Heart left ventricle (tissue), 16 donors: ENCODE measurements at regions not wholly inside any gene's neighbourhood (a gene's known extent, or its start where the extent isn't known, plus 50 kb on each side); places are given as distances from the start of the nearest gene placed in this dataset.

Experiments
- ATAC-seq, 4 donors: fragments of 200-7000 bp; cut with Tn5 transposase; one replicate each; pipeline ENCODE4 v1.9.1; 2020 to 2022; ENCODE audit warnings: moderate library complexity in 4 of 4, mild to moderate bottlenecking in 3 of 4, moderate number of reproducible peaks in 1 of 4
- DNase-seq, 5 donors: peaks; one replicate each; pipeline ENCODE4 v3.0.0-alpha.2; 2020
- H3K27ac ChIP-seq, 12 donors: fragments of 200-600 bp; sonication (generic) in 4 of 12; one replicate each; pipeline versions ENCODE4 v1.5.0 to v1.8.0; 2016 to 2022; ENCODE audit warnings: mild to moderate bottlenecking in 2 of 12
- H3K27me3 ChIP-seq, 9 donors: fragments of 200-600 bp; sonication (generic) in 2 of 9; one replicate each; pipeline versions ENCODE4 v1.5.1 to v1.8.0; 2016 to 2022; ENCODE audit warnings: mild to moderate bottlenecking in 3 of 9
- H3K36me3 ChIP-seq, 9 donors: fragments of 200-600 bp; sonication (generic) in 2 of 9; one replicate each; pipeline versions ENCODE4 v1.5.0 to v1.8.0; 2018 to 2022; ENCODE audit warnings: mild to moderate bottlenecking in 2 of 9
- H3K4me1 ChIP-seq, 12 donors: fragments of 200-600 bp; sonication (generic) in 4 of 12; one replicate each; pipeline versions ENCODE4 v1.5.0 to v1.8.0; 2016 to 2022; ENCODE audit warnings: mild to moderate bottlenecking in 3 of 12
- H3K4me3 ChIP-seq, 12 donors: fragments of 200-600 bp; sonication (generic) in 4 of 12; one replicate each; pipeline versions ENCODE4 v1.5.0 to v1.8.0; 2017 to 2022; ENCODE audit warnings: mild to moderate bottlenecking in 9 of 12, moderate library complexity in 4 of 12
- H3K9me3 ChIP-seq, 12 donors: fragments of 200-600 bp; sonication (generic) in 4 of 12; one replicate each; pipeline versions ENCODE4 v1.5.0 to v1.8.0; 2016 to 2022; ENCODE audit warnings: mild to moderate bottlenecking in 1 of 12
- POLR2A ChIP-seq, 2 donors: fragments of 450-650 bp; IDR thresholded peaks; one replicate each; pipeline ENCODE4 v1.6.1; 2017; ENCODE audit warnings: antibody characterized with exemption in 2 of 2, mild to moderate bottlenecking in 2 of 2, moderate library complexity in 2 of 2
- WGBS, 4 donors: extraction: QIAGEN DNeasy Blood & Tissue Kit in 2 of 4; methylation state at CpG; one replicate each; pipeline versions ENCODE4 v1.1.5 to v1.1.7; 2013 to 2018; 5-methylcytosine and 5-hydroxymethylcytosine counted together
- intact Hi-C, 10 donors: fragments of 100-400 bp; cut with DNase I; formaldehyde crosslinking; loops; one replicate each; pipeline versions ENCODE4 v1.11.1 to v1.14.2; 2022
- TF ChIP-seq, protein P1 (sequence below), 12 donors: fragments of 200-600 bp; sonication (generic) in 4 of 12; IDR thresholded peaks; one replicate each; pipeline versions ENCODE4 v1.5.0 to v1.8.0; 2018 to 2022; ENCODE audit warnings: antibody characterized with exemption in 12 of 12, mild to moderate bottlenecking in 5 of 12
- donor health status: ischemic (EF 13 %, LVEDD 7.1; RV severe dilation, severe dysfunction).
- donor health status: healthy with polysubstance abuse.
- donor health status: DM: no; HTN: yes; CAD: no.
- donor health status: DM: no; HTN: no; CAD: no.
- donor health status: ischemic (EF 25% LVEDD 6.9; RV normal size, moderate dysfunction).
- donor health status: ischemic (EF 25% LVEDD 5.7; RV mildly dilated, moderate dysfunction).
- donor health status: healthy.
- donor health status: DM: yes; HTN: yes; CAD: no.
- donor health status: ischemic (EF 35%, LVEDD 5.7; RV mildly dilated, moderate dysfunction).
- donor health status: nonischemic (EF 11% LVEDD 7.7; RV severe dilation, severe dysfunction).
- donor health status: DM: yes; HTN: yes; CAD: no.
- donor health status: PGD.
- donor health status: ischemic (EF 29% LVEDD 5.4; RV normal size, mild dysfunction).
- donor health status: nonischemic (EF 23%, LVEDD 6.1; RV moderate dilation, normal function).

- no peaks in the 10 kb centered on the region for H3K9me3 ChIP-seq
- H3K27me3 ChIP-seq: no peaks in the 10 kb centered on the region
- H3K27ac ChIP-seq: peak overlapping the region in 6 of 12 donors; percentile 4 to 89 (median 36)
- H3K36me3 ChIP-seq: no peaks in the 10 kb centered on the region
- H3K4me3 ChIP-seq: no peak overlapping the region
- DNase-seq (no peak), ATAC-seq (no peak)
- 83 to 92% (median 90%) methylated on average over 9 of the region's 9 CpGs for WGBS, 4 donors
- intact Hi-C loops: no loop called here
- H3K4me1 ChIP-seq: peaks cover 0 to 27% (median 4%) of the 10 kb centered on the region in 12 donors
- no peak for TF ChIP-seq POLR2A (IDR thresholded peaks at IDR 0.05)
- TF ChIP-seq, protein P1, sequence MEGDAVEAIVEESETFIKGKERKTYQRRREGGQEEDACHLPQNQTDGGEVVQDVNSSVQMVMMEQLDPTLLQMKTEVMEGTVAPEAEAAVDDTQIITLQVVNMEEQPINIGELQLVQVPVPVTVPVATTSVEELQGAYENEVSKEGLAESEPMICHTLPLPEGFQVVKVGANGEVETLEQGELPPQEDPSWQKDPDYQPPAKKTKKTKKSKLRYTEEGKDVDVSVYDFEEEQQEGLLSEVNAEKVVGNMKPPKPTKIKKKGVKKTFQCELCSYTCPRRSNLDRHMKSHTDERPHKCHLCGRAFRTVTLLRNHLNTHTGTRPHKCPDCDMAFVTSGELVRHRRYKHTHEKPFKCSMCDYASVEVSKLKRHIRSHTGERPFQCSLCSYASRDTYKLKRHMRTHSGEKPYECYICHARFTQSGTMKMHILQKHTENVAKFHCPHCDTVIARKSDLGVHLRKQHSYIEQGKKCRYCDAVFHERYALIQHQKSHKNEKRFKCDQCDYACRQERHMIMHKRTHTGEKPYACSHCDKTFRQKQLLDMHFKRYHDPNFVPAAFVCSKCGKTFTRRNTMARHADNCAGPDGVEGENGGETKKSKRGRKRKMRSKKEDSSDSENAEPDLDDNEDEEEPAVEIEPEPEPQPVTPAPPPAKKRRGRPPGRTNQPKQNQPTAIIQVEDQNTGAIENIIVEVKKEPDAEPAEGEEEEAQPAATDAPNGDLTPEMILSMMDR (IDR thresholded peaks at IDR 0.05): no peak
Measured at GRCh38 chr4:31084806-31085416, 364.7 kb downstream of the PCDH7 start.

DNA sequence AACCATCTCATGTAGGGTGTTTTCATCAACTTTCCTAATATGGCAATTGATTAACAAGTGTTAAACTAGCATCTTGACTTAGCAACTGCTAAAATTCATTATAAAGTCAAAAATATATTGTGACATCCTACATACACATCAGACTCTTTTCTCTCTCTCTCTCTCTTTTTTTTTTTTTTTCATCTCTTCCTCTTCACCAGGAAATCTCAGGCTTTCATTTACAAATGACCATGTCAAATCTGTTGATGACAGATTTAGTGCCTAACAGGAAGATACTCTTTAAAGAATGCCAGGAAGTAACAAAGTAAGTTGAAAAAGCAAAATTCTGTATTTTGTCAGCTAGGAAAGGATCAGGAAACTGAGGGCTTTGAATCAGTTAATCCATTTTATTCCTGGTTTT lies 365.5 kb downstream of the PCDH7 start:
- peaks cover 0 to 27% (median 4%) of the 10 kb centered on the region in 12 donors for H3K4me1 ChIP-seq
- no peaks in the 10 kb centered on the region for H3K27me3 ChIP-seq
- DNase-seq (no peak), ATAC-seq (no peak)
- intact Hi-C loops: no loop called here
- TF ChIP-seq POLR2A (IDR thresholded peaks at IDR 0.05): no peak
- TF ChIP-seq, protein P1 (IDR thresholded peaks at IDR 0.05): no peak
- H3K9me3 ChIP-seq: no peaks in the 10 kb centered on the region
- no peaks in the 10 kb centered on the region for H3K36me3 ChIP-seq
- H3K4me3 ChIP-seq: no peak overlapping the region
- H3K27ac ChIP-seq: peak overlapping the region in 4 of 12 donors; percentile 19 to 89 (median 40)

DNA sequence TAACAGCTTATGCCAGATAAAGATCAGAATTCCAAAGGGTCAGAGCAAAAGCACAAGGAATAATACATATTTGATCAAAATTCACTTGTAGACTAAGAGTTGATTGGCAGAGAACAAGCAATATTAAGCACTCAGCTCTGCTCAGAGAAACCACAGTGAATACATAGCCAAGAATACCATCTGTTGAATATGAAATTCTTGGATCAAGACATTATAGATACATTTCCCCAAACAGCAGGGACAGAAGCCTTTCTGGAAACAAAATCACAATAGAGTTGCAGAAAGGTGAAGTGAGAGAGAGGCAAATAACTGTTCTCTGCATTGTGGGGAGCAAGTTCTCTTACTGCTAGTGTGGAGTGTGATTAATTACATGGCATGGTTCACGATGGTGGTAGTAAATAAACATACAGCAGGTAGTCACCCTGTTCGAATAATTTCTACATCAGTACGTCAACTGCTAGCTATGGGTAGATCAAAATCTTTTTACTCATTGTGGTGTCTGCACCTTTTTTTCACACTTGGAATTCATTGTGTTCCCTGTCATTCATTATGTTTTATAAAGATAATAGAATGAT lies 366.7 kb downstream of the PCDH7 start:
- DNase-seq (no peak), ATAC-seq (no peak)
- H3K27me3 ChIP-seq: no peaks in the 10 kb centered on the region
- no peak overlapping the region for H3K4me3 ChIP-seq
- H3K36me3 ChIP-seq: no peaks in the 10 kb centered on the region
- no peaks in the 10 kb centered on the region for H3K9me3 ChIP-seq
- H3K27ac ChIP-seq: peak overlapping the region in 5 of 12 donors; percentile 21 to 89 (median 46)
- WGBS, 4 donors: 71 to 80% (median 74%) methylated on average over 3 of the region's 3 CpGs
- TF ChIP-seq POLR2A (IDR thresholded peaks at IDR 0.05): no peak
- TF ChIP-seq, protein P1 (IDR thresholded peaks at IDR 0.05): no peak
- intact Hi-C loops: no loop called here
- H3K4me1 ChIP-seq: peaks cover 0 to 27% (median 3%) of the 10 kb centered on the region in 12 donors

GRCh38 chr4:31088600-31089230 lies 368.5 kb downstream of the PCDH7 start:
- 35 to 46% (median 38%) methylated on average over 3 of the region's 3 CpGs for WGBS, 4 donors
- ATAC-seq: peak; percentile 74 to 93 (median 80)
- no peak for DNase-seq
- TF ChIP-seq, protein P1 (IDR thresholded peaks at IDR 0.05): no peak
- TF ChIP-seq POLR2A (IDR thresholded peaks at IDR 0.05): no peak
- H3K4me1 ChIP-seq: peaks cover 0 to 27% (median 3%) of the 10 kb centered on the region in 12 donors
- no peaks in the 10 kb centered on the region for H3K36me3 ChIP-seq
- no peaks in the 10 kb centered on the region for H3K27me3 ChIP-seq
- H3K4me3 ChIP-seq: no peak overlapping the region
- intact Hi-C loops: no loop called here
- peak overlapping the region; percentile 25 to 89 (median 68) for H3K27ac ChIP-seq
- no peaks in the 10 kb centered on the region for H3K9me3 ChIP-seq
